HepG2 (cell line): ENCODE measurements at regions not wholly inside any gene's neighbourhood (a gene's known extent, or its start where the extent isn't known, plus 50 kb on each side); places are given as distances from the start of the nearest gene placed in this dataset.
A peak's percentile ranks its signal among the peaks of the same experiment; 100 is the strongest.

ENCODE experiments used
- ATAC-seq: fragments of 200-7000 bp; cut with Tn5 transposase; 3 replicates; pipeline ENCODE4 v1.9.1; 2020; ENCODE audit warnings: mild to moderate bottlenecking, moderate library complexity
- BruUV-seq: library from RNA; stranded (reverse); fragments of 400-500 nt; replicated peaks from 2 replicates; lab custom pipeline; 2021; lab: Mats Ljungman, UMichigan
- CTCF ChIA-PET: fragments of 300-600 bp; formaldehyde crosslinking; extraction: SDS; loops from one replicate; lab custom pipeline; 2021; ENCODE audit warnings: low total read pairs, inconsistent platforms, low intra/inter-chr PET ratio; lab: Yijun Ruan, JAX
- POLR2A ChIA-PET: fragments of 350-600 bp; sonication (Branson Sonifier 250); formaldehyde crosslinking; loops from one replicate; lab custom pipeline; 2020; ENCODE audit warnings: antibody characterized with exemption, inconsistent platforms; lab: Yijun Ruan, JAX
- DNase-seq: peaks from one replicate; pipeline ENCODE4 v3.0.0-alpha.2; 2015; ENCODE audit warnings: low spot score
- FAIRE-seq: peaks from 3 replicates; lab custom pipeline; 2011; peaks lifted over from hg19 to GRCh38; lab: Jason Lieb, UNC
- H2AFZ ChIP-seq: one replicate; pipeline ENCODE4 v1.6.1; 2011; ENCODE audit warnings: low read length, inconsistent platforms
- H3K27ac ChIP-seq: fragments of 300-600 bp; 3 replicates; pipeline ENCODE4 v1.8.0; 2011; ENCODE audit warnings: mixed run types, mild to moderate bottlenecking, mixed read lengths, low read length, inconsistent platforms; ENCODE audit not compliant: insufficient read depth; ENCODE audit errors: extremely low read length
- H3K27me3 ChIP-seq, 2 experiments: fragments of 200-600 bp in 1 of 2; 2 replicates in 1 of 2; 3 replicates in 1 of 2; pipeline versions ENCODE4 v1.6.0 to v1.8.0; 2011; ENCODE audit warnings: low read length in 2 of 2, mild to moderate bottlenecking in 2 of 2, moderate library complexity in 2 of 2, inconsistent platforms in 1 of 2; ENCODE audit not compliant: insufficient read depth in 2 of 2, control insufficient read depth in 1 of 2
- H3K36me3 ChIP-seq, 2 experiments: fragments of 200-600 bp in 1 of 2; replicated peaks in 1 of 2; 2 replicates in 1 of 2; 3 replicates in 1 of 2; pipeline versions ENCODE4 v1.5.1 to v1.8.0; 2011; ENCODE audit warnings: low read length in 2 of 2, inconsistent platforms in 1 of 2; ENCODE audit not compliant: insufficient read depth in 2 of 2, control insufficient read depth in 1 of 2
- H3K4me1 ChIP-seq: 2 replicates; pipeline ENCODE4 v1.5.1; 2012; ENCODE audit warnings: low read length, inconsistent platforms; ENCODE audit not compliant: insufficient read depth
- H3K4me2 ChIP-seq: 2 replicates; pipeline ENCODE4 v1.6.0; 2011; ENCODE audit warnings: low read depth, low read length, inconsistent platforms
- H3K4me3 ChIP-seq, 3 experiments: fragments of 200-600 bp in 1 of 3; sonication (generic), shearing (Covaris generic) in 1 of 3; replicated peaks in 1 of 3; 2 replicates each; pipeline ENCODE4 v1.5.1; 2011 to 2016; ENCODE audit warnings: low read length in 3 of 3, inconsistent platforms in 2 of 3, low read depth in 2 of 3, mild to moderate bottlenecking in 2 of 3, control low read depth in 1 of 3, mixed read lengths in 1 of 3; ENCODE audit not compliant: insufficient read depth in 1 of 3
- H3K79me2 ChIP-seq: one replicate; pipeline ENCODE4 v1.6.1; 2011; ENCODE audit warnings: low read length, inconsistent platforms; ENCODE audit not compliant: insufficient read depth
- H3K9ac ChIP-seq: 2 replicates; pipeline ENCODE4 v1.6.0; 2011; ENCODE audit warnings: mild to moderate bottlenecking, low read depth, low read length, inconsistent platforms; ENCODE audit not compliant: insufficient read depth
- H3K9me3 ChIP-seq: 2 replicates; pipeline ENCODE4 v1.5.1; 2012; ENCODE audit warnings: mild to moderate bottlenecking, low read length
- H4K20me1 ChIP-seq: 2 replicates; pipeline ENCODE4 v1.6.0; 2011; ENCODE audit warnings: inconsistent platforms, mild to moderate bottlenecking, low read length, moderate library complexity; ENCODE audit not compliant: insufficient read depth
- CEBPB ChIP-seq: IDR thresholded peaks from 2 replicates; pipeline ENCODE4 v1.6.1; 2011; ENCODE audit warnings: low read depth, low read length, improper control_type of control experiment, borderline replicate concordance
- CEBPG ChIP-seq: IDR thresholded peaks from 2 replicates; pipeline ENCODE4 v1.6.1; 2016
- TGIF2 ChIP-seq: IDR thresholded peaks from 2 replicates; pipeline ENCODE4 v1.6.1; 2016; ENCODE audit warnings: control low read depth, missing compliant biosample characterization
- ZBTB20 ChIP-seq: sonication (generic); formaldehyde crosslinking; IDR thresholded peaks from 2 replicates; pipeline ENCODE4 v1.8.1; 2023; ENCODE audit warnings: missing genetic modification reagents, low read depth, mild to moderate bottlenecking, borderline replicate concordance
- ZKSCAN1 ChIP-seq: fragments of 150-350 bp; IDR thresholded peaks from 2 replicates; pipeline ENCODE4 v1.6.1; 2014; ENCODE audit warnings: low read length
- ZNF274 ChIP-seq: sonication (generic); formaldehyde crosslinking; IDR thresholded peaks from 2 replicates; pipeline ENCODE4 v1.5.1; 2020; ENCODE audit warnings: mild to moderate bottlenecking, missing genetic modification reagents
- ZNF512B ChIP-seq: sonication (generic); formaldehyde crosslinking; IDR thresholded peaks from 2 replicates; pipeline ENCODE4 v1.5.1; 2020; ENCODE audit warnings: missing genetic modification reagents, mild to moderate bottlenecking, borderline replicate concordance
- ZNF577 ChIP-seq: sonication (generic); formaldehyde crosslinking; IDR thresholded peaks from 2 replicates; pipeline ENCODE4 v1.4.0; 2020; ENCODE audit warnings: mild to moderate bottlenecking, low read depth, missing genetic modification reagents, borderline replicate concordance
- ZNF660 ChIP-seq: sonication (generic); formaldehyde crosslinking; IDR thresholded peaks from 2 replicates; pipeline ENCODE4 v1.5.1; 2020; ENCODE audit warnings: mild to moderate bottlenecking, low read depth, missing genetic modification reagents, borderline replicate concordance
- WGBS: methylation state at CpG from one replicate; pipeline ENCODE4 v1.1.6; 2017; ENCODE audit warnings: low lambda C conversion rate; 5-methylcytosine and 5-hydroxymethylcytosine counted together
- in situ Hi-C: cut with HindIII; loops from 2 replicates; pipeline ENCODE4 v1.10.0; 2017; ENCODE audit warnings: low pct_unique_long_range_greater_than_20kb; ENCODE audit not compliant: extremely low pct_ligation_motif_present
- intact Hi-C: fragments of 100-400 bp; cut with micrococcal nuclease; formaldehyde crosslinking; loops from one replicate; pipeline ENCODE4 v1.10.0; 2022; ENCODE audit not compliant: unreplicated experiment

- in situ Hi-C loops (no loop called here), intact Hi-C loops (no loop called here)
- TF ChIP-seq CEBPG (CRISPR knock-in tag) = peak; percentile 29; the same call in 1 of the 2 replicates
- peak; percentile 81 for TF ChIP-seq CEBPB
- no peak for TF ChIP-seq ZNF512B (CRISPR knock-in tag)
- CTCF ChIA-PET = no interaction called here
- no peaks in the 10 kb centered on the region for H3K36me3 ChIP-seq
- H3K27ac ChIP-seq = no peak overlapping the region
- no peak overlapping the region for H3K4me2 ChIP-seq
- peaks cover 16% of the 10 kb centered on the region for H3K4me1 ChIP-seq
- FAIRE-seq (no peak), DNase-seq (no peak), ATAC-seq (no peak)
- no TSS peak for BruUV-seq
- POLR2A ChIA-PET = no interaction called here
- no peaks in the 10 kb centered on the region for H3K9me3 ChIP-seq
- no peak overlapping the region for H3K4me3 ChIP-seq
- WGBS = 56% methylated on average over 1 of the region's 1 CpG
- no peak overlapping the region for H2AFZ ChIP-seq
- H3K27me3 ChIP-seq = no peaks in the 10 kb centered on the region
- H3K79me2 ChIP-seq = no peaks in the 10 kb centered on the region
- H3K9ac ChIP-seq = no peak overlapping the region
- no peaks in the 10 kb centered on the region for H4K20me1 ChIP-seq
Observed at GRCh38 chr5:68074048-68074632, 141.4 kb upstream of the PIK3R1 start.

GRCh38 chr5:68071736-68072135 lies 143.8 kb upstream of the PIK3R1 start:
- no peaks in the 10 kb centered on the region for H4K20me1 ChIP-seq
- WGBS = 42% methylated on average over 6 of the region's 6 CpGs
- BruUV-seq = no TSS peak
- no peaks in the 10 kb centered on the region for H3K36me3 ChIP-seq
- peaks cover 9% of the 10 kb centered on the region; the same call in 1 of the 2 replicates for H3K4me1 ChIP-seq
- H3K4me2 ChIP-seq = no peak overlapping the region
- FAIRE-seq (no peak), DNase-seq (no peak)
- H3K27me3 ChIP-seq = no peaks in the 10 kb centered on the region; a peak in 1 of 5 replicates
- H3K27ac ChIP-seq = no peak overlapping the region
- intact Hi-C loops = no loop called here
- in situ Hi-C loops = no loop called here
- TF ChIP-seq ZBTB20 (CRISPR knock-in tag) (no peak), ZNF577 (CRISPR knock-in tag) (no peak), ZKSCAN1 (no peak), TGIF2 (CRISPR knock-in tag) (no peak), ZNF660 (CRISPR knock-in tag) (no peak), ZNF274 (no peak)
- TF ChIP-seq, all 625 proteins: peak for 0
- ATAC-seq = no peak
- POLR2A ChIA-PET = no interaction called here
- H2AFZ ChIP-seq = no peak overlapping the region
- no peaks in the 10 kb centered on the region for H3K9me3 ChIP-seq
- no peak overlapping the region for H3K4me3 ChIP-seq
- no peaks in the 10 kb centered on the region for H3K79me2 ChIP-seq
- CTCF ChIA-PET = no interaction called here
- H3K9ac ChIP-seq = no peak overlapping the region
